Activated CD8-positive, alpha-beta memory T cell treated with anti-CD3 and anti-CD28 coated beads, Interleukin-2, amount 50 U/mL, for 4 hours (primary cell): ENCODE measurements at regions not wholly inside any gene's neighbourhood (a gene's known extent, or its start where the extent isn't known, plus 50 kb on each side); places are given as distances from the start of the nearest gene placed in this dataset.

ENCODE experiments used
- DNase-seq: peaks from one replicate; pipeline ENCODE4 v3.0.0-alpha.2; 2020

DNA sequence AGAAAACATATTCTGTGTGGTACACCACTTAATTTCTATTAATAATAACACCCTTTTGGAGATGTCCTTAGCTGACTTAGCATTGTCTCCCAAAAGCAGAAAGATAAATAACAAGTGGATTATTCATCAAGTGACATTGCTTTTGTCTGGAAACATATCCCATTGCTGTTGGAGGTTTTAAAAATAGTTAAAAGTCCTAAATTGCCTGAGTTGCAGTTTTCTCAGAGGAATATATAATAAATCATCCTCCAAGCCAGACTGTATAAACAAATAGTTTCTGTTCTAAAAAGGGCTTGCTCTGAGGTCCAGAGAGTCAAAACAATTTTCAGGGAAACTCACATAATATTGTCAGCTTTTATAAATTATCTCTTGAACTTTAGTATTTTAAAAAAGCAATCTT, 60.4 kb upstream of the CD96 start:
- DNase-seq: no peak

DNA sequence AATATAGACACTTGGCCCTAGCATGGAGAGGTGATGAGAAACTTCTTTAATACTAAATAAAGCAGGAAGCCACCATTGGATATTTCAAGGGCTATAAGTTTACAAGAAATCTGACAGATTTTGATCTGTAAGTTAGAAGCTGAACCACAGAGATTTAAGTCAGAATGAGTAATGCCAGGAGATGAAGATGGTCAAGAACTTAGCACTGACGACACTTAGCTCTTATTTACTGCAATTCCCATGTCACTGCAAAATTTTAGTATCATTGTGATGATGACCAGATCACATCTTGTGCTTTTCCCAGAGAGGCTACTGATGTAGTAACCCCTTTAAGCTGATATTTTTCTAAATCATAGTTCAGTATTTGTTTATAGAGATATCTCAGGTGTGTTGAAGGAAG, 59.4 kb upstream of the CD96 start:
- DNase-seq: no peak

DNA sequence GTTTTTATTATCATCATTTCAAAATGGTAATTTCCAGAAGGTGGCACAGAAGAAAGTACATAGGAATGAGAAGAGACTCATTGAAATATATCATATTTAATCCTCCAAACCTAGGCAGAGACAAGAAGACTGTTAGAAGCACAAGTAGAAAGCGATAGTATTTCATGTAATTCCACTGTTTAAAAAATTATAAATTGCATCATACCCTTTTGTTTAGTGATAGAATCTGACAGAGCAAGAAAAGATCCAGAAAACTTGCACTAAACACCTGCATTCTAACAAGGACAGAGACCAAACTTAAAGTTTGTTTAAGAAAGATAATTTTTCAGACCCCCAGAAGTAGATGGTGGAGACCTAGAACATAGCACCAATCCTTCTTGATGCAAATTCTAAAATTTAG, 56.9 kb upstream of the CD96 start:
- DNase-seq: no peak
